ENCODE measurements at regions not wholly inside any gene's neighbourhood (a gene's known extent, or its start where the extent isn't known, plus 50 kb on each side); places are given as distances from the start of the nearest gene placed in this dataset.

- Histone ChIP-seq H3K9me3 (peaks cover 7% of the 10 kb centered on the region), H3K36me3 (ENCODE audit: low read depth) (no peaks in the 10 kb centered on the region), H3K4me1 (ENCODE audit: low read depth) (no peaks in the 10 kb centered on the region), H3K4me3 (no peak overlapping the region)
- intact Hi-C loops (cut with DNase I, micrococcal nuclease) = no loop called here
- DNase-seq (no peak), ATAC-seq (no peak)
- TF ChIP-seq CTCF (IDR thresholded peaks at IDR 0.05) = no peak
These were observed 288.6 kb upstream of the CNTN6 start for GRCh38 chr3:804211-804610.

- ATAC-seq = no peak
- intact Hi-C loops (cut with DNase I, micrococcal nuclease) = no loop called here
- no peak for TF ChIP-seq CTCF (IDR thresholded peaks at IDR 0.05)
- H3K36me3 ChIP-seq (ENCODE audit: low read depth) = no peaks in the 10 kb centered on the region
- peaks cover 7% of the 10 kb centered on the region for H3K9me3 ChIP-seq
- H3K4me3 ChIP-seq = no peak overlapping the region
- DNase-seq = no peak
- H3K4me1 ChIP-seq (ENCODE audit: low read depth) = no peaks in the 10 kb centered on the region
These were observed 287.5 kb upstream of the CNTN6 start for GRCh38 chr3:805326-805725.

GRCh38 chr3:806006-806405 is 286.8 kb upstream of the CNTN6 start:
- Histone ChIP-seq H3K4me1 (ENCODE audit: low read depth) (no peaks in the 10 kb centered on the region), H3K9me3 (peaks cover 7% of the 10 kb centered on the region), H3K36me3 (ENCODE audit: low read depth) (no peaks in the 10 kb centered on the region), H3K4me3 (no peak overlapping the region)
- ATAC-seq (no peak), DNase-seq (no peak)
- no peak for TF ChIP-seq CTCF (IDR thresholded peaks at IDR 0.05)
- intact Hi-C loops (cut with DNase I, micrococcal nuclease) = no loop called here

- H3K4me1 ChIP-seq (ENCODE audit: low read depth) = no peaks in the 10 kb centered on the region
- no peak overlapping the region for H3K4me3 ChIP-seq
- H3K36me3 ChIP-seq (ENCODE audit: low read depth) = no peaks in the 10 kb centered on the region
- DNase-seq (no peak), ATAC-seq (no peak)
- peaks cover 37% of the 10 kb centered on the region for H3K9me3 ChIP-seq
- intact Hi-C loops (cut with DNase I, micrococcal nuclease) = no loop called here
- TF ChIP-seq CTCF (IDR thresholded peaks at IDR 0.05) = no peak
These were observed 276.2 kb upstream of the CNTN6 start for GRCh38 chr3:816605-817004.

GRCh38 chr3:834679-835078 is 258.1 kb upstream of the CNTN6 start:
- no peak for TF ChIP-seq CTCF (IDR thresholded peaks at IDR 0.05)

GRCh38 chr3:835096-835495 is 257.7 kb upstream of the CNTN6 start:
- DNase-seq (no peak), ATAC-seq (no peak)
- no peak overlapping the region for H3K4me3 ChIP-seq
- H3K9me3 ChIP-seq = peaks cover 4% of the 10 kb centered on the region
- no peaks in the 10 kb centered on the region for H3K36me3 ChIP-seq (ENCODE audit: low read depth)
- intact Hi-C loops (cut with DNase I, micrococcal nuclease) = no loop called here
- no peak for TF ChIP-seq CTCF (IDR thresholded peaks at IDR 0.05)
- H3K4me1 ChIP-seq (ENCODE audit: low read depth) = no peaks in the 10 kb centered on the region

More at GRCh38 chr3:834679-835078, 258.1 kb upstream of the CNTN6 start:
- no peaks in the 10 kb centered on the region for H3K36me3 ChIP-seq (ENCODE audit: low read depth)
- intact Hi-C loops (cut with DNase I, micrococcal nuclease) = no loop called here
- H3K4me1 ChIP-seq (ENCODE audit: low read depth) = no peaks in the 10 kb centered on the region
- H3K4me3 ChIP-seq = no peak overlapping the region
- H3K9me3 ChIP-seq = peaks cover 8% of the 10 kb centered on the region
- ATAC-seq = no peak
- no peak for DNase-seq

Measured in mucosa of descending colon (tissue), 3 donors.